GM23248 (cell line): ENCODE measurements at regions not wholly inside any gene's neighbourhood (a gene's known extent, or its start where the extent isn't known, plus 50 kb on each side); places are given as distances from the start of the nearest gene placed in this dataset.

Experiments used
- DNase-seq: peaks from one replicate; pipeline ENCODE4 v3.0.0-alpha.2; 2015
- H2AFZ ChIP-seq: fragments of 200-600 bp; sonication (generic); 2 replicates; pipeline ENCODE4 v1.6.1; 2016; ENCODE audit warnings: antibody characterized with exemption
- H3F3A ChIP-seq: fragments of 200-600 bp; sonication (generic); 2 replicates; pipeline ENCODE4 v1.6.1; 2016; ENCODE audit warnings: mild to moderate bottlenecking, antibody characterized with exemption, mixed run types; ENCODE audit not compliant: insufficient read depth
- H3K27ac ChIP-seq: fragments of 200-600 bp; sonication (generic); 2 replicates; pipeline ENCODE4 v1.5.1; 2016; ENCODE audit warnings: mild to moderate bottlenecking
- H3K27me3 ChIP-seq: fragments of 200-600 bp; sonication (generic); replicated peaks from 2 replicates; pipeline ENCODE4 v1.6.1; 2016; ENCODE audit warnings: mild to moderate bottlenecking; ENCODE audit not compliant: insufficient read depth
- H3K36me3 ChIP-seq: fragments of 200-600 bp; sonication (generic); 2 replicates; pipeline ENCODE4 v1.6.1; 2016; ENCODE audit warnings: low read depth, mild to moderate bottlenecking
- H3K4me1 ChIP-seq: fragments of 200-600 bp; sonication (generic); 2 replicates; pipeline ENCODE4 v1.6.1; 2016; ENCODE audit warnings: mild to moderate bottlenecking; ENCODE audit not compliant: insufficient read depth
- H3K4me2 ChIP-seq: fragments of 200-600 bp; sonication (generic); one replicate; pipeline ENCODE4 v1.6.1; 2016; ENCODE audit warnings: mild to moderate bottlenecking; ENCODE audit not compliant: unreplicated experiment
- H3K4me3 ChIP-seq: fragments of 200-600 bp; sonication (generic); 2 replicates; pipeline ENCODE4 v1.5.1; 2016; ENCODE audit warnings: mild to moderate bottlenecking
- H3K79me2 ChIP-seq: fragments of 200-600 bp; sonication (generic); 2 replicates; pipeline ENCODE4 v1.6.1; 2016; ENCODE audit warnings: mild to moderate bottlenecking; ENCODE audit not compliant: insufficient read depth
- H3K9ac ChIP-seq: fragments of 200-600 bp; sonication (generic); 2 replicates; pipeline ENCODE4 v1.6.1; 2016; ENCODE audit warnings: mild to moderate bottlenecking
- H3K9me2 ChIP-seq: fragments of 200-600 bp; sonication (generic); 2 replicates; pipeline ENCODE4 v1.6.1; 2016; ENCODE audit warnings: mixed run types, mild to moderate bottlenecking, moderate library complexity; ENCODE audit not compliant: insufficient read depth
- H3K9me3 ChIP-seq: fragments of 200-600 bp; sonication (generic); one replicate; pipeline ENCODE4 v1.6.1; 2017; ENCODE audit warnings: low read depth
- H4K20me1 ChIP-seq: fragments of 200-600 bp; sonication (generic); 2 replicates; pipeline ENCODE4 v1.6.0; 2016; ENCODE audit not compliant: insufficient read depth
- EZH2 ChIP-seq: fragments of 200-600 bp; sonication (generic); IDR thresholded peaks from 2 replicates; pipeline ENCODE4 v1.6.1; 2018; ENCODE audit warnings: antibody characterized with exemption, mild to moderate bottlenecking; ENCODE audit not compliant: insufficient read depth, poor library complexity, severe bottlenecking
- EZH2phosphoT487 ChIP-seq: fragments of 200-600 bp; sonication (generic); IDR thresholded peaks from 2 replicates; pipeline ENCODE4 v1.6.1; 2018; ENCODE audit warnings: antibody characterized with exemption, moderate library complexity, mild to moderate bottlenecking, low read depth; ENCODE audit not compliant: insufficient read depth
- WGBS, 2 experiments: methylation state at CpG; one replicate each; pipeline ENCODE4 v1.1.6; 2015 to 2017; ENCODE audit warnings: low lambda C conversion rate in 2 of 2, low coverage in 1 of 2; ENCODE audit errors: missing lambda C conversion rate in 2 of 2; 5-methylcytosine and 5-hydroxymethylcytosine counted together
- in situ Hi-C: fragments of 300-500 bp; cut with MboI; formaldehyde crosslinking; loops from 2 replicates; pipeline ENCODE4 v1.15.0; 2020

GRCh38 chr10:128286141-128286761 lies 160.0 kb upstream of the MKI67 start:
- H3K4me3 ChIP-seq, result no peak overlapping the region
- H3F3A ChIP-seq, result no peaks in the 10 kb centered on the region
- no peak overlapping the region for H2AFZ ChIP-seq
- TF ChIP-seq EZH2phosphoT487, result no peak
- no peak for TF ChIP-seq EZH2
- 20% methylated on average over 20 to 22 of the region's 22 CpGs for WGBS, 2 experiments
- no peak overlapping the region for H3K9ac ChIP-seq
- no peaks in the 10 kb centered on the region for H4K20me1 ChIP-seq
- H3K27me3 ChIP-seq, result no peaks in the 10 kb centered on the region
- H3K36me3 ChIP-seq, result no peaks in the 10 kb centered on the region
- no peaks in the 10 kb centered on the region for H3K79me2 ChIP-seq
- no peaks in the 10 kb centered on the region for H3K9me2 ChIP-seq
- H3K4me2 ChIP-seq, result no peak overlapping the region
- H3K4me1 ChIP-seq, result no peaks in the 10 kb centered on the region
- in situ Hi-C loops, result no loop called here
- no peaks in the 10 kb centered on the region for H3K9me3 ChIP-seq
- no peak overlapping the region for H3K27ac ChIP-seq
- no peak for DNase-seq

- Histone ChIP-seq H3F3A (no peaks in the 10 kb centered on the region), H3K9ac (no peak overlapping the region), H3K79me2 (no peaks in the 10 kb centered on the region), H3K9me3 (no peaks in the 10 kb centered on the region), H3K9me2 (no peaks in the 10 kb centered on the region), H3K27ac (no peak overlapping the region), H3K4me2 (no peak overlapping the region), H4K20me1 (no peaks in the 10 kb centered on the region), H3K4me3 (no peak overlapping the region), H3K27me3 (no peaks in the 10 kb centered on the region), H3K36me3 (no peaks in the 10 kb centered on the region), H2AFZ (no peak overlapping the region), H3K4me1 (no peaks in the 10 kb centered on the region)
- in situ Hi-C loops, result no loop called here
- 6 to 8% methylated on average over 45 to 57 of the region's 63 CpGs for WGBS, 2 experiments
- no peak for DNase-seq
- TF ChIP-seq EZH2 (no peak), EZH2phosphoT487 (no peak)
Measured at GRCh38 chr10:128286762-128287500, 160.7 kb upstream of the MKI67 start.

GRCh38 chr10:128287921-128288320 lies 161.7 kb upstream of the MKI67 start:
- in situ Hi-C loops, result no loop called here
- H3K36me3 ChIP-seq, result no peaks in the 10 kb centered on the region
- no peaks in the 10 kb centered on the region for H3K9me3 ChIP-seq
- H3K4me3 ChIP-seq, result no peak overlapping the region
- H3F3A ChIP-seq, result no peaks in the 10 kb centered on the region
- no peaks in the 10 kb centered on the region for H3K79me2 ChIP-seq
- H3K4me1 ChIP-seq, result no peaks in the 10 kb centered on the region
- no peak overlapping the region for H3K4me2 ChIP-seq
- DNase-seq, result no peak
- H3K9me2 ChIP-seq, result no peaks in the 10 kb centered on the region
- H3K9ac ChIP-seq, result no peak overlapping the region
- TF ChIP-seq EZH2, result no peak
- TF ChIP-seq EZH2phosphoT487, result no peak
- H3K27me3 ChIP-seq, result no peaks in the 10 kb centered on the region
- no peaks in the 10 kb centered on the region for H4K20me1 ChIP-seq
- 64 to 65% methylated on average over 6 of the region's 6 CpGs for WGBS, 2 experiments
- H2AFZ ChIP-seq, result no peak overlapping the region
- H3K27ac ChIP-seq, result no peak overlapping the region

- Histone ChIP-seq H3K27me3 (no peaks in the 10 kb centered on the region), H3F3A (no peaks in the 10 kb centered on the region), H3K79me2 (no peaks in the 10 kb centered on the region), H3K27ac (no peak overlapping the region), H3K9me2 (no peaks in the 10 kb centered on the region), H4K20me1 (no peaks in the 10 kb centered on the region), H2AFZ (no peak overlapping the region), H3K4me1 (no peaks in the 10 kb centered on the region), H3K9ac (no peak overlapping the region), H3K9me3 (no peaks in the 10 kb centered on the region), H3K36me3 (no peaks in the 10 kb centered on the region), H3K4me3 (no peak overlapping the region), H3K4me2 (no peak overlapping the region)
- in situ Hi-C loops, result no loop called here
- WGBS, 2 experiments, result 28 to 39% methylated on average over 4 of the region's 4 CpGs
- DNase-seq, result no peak
- no peak for TF ChIP-seq EZH2phosphoT487
- TF ChIP-seq EZH2, result no peak
Measured at GRCh38 chr10:128289621-128290020, 163.4 kb upstream of the MKI67 start.
